OCI-LY1 (cell line): ENCODE measurements at regions not wholly inside any gene's neighbourhood (a gene's known extent, or its start where the extent isn't known, plus 50 kb on each side); places are given as distances from the start of the nearest gene placed in this dataset.

Experiments used
- EZH2 ChIP-seq: fragments of 200-600 bp; sonication (generic), shearing (Covaris generic); IDR thresholded peaks from 2 replicates; pipeline ENCODE4 v1.8.0; 2017; ENCODE audit warnings: borderline replicate concordance, mixed run types, mild to moderate bottlenecking, antibody characterized with exemption, low read length, moderate library complexity, mixed read lengths
- TF ChIP-seq, protein P1 (sequence below): fragments of 200-600 bp; sonication (generic), shearing (Covaris generic); IDR thresholded peaks from 2 replicates; pipeline ENCODE4 v1.5.1; 2017; ENCODE audit warnings: mild to moderate bottlenecking, antibody characterized with exemption, low read length, moderate library complexity, mixed read lengths

DNA sequence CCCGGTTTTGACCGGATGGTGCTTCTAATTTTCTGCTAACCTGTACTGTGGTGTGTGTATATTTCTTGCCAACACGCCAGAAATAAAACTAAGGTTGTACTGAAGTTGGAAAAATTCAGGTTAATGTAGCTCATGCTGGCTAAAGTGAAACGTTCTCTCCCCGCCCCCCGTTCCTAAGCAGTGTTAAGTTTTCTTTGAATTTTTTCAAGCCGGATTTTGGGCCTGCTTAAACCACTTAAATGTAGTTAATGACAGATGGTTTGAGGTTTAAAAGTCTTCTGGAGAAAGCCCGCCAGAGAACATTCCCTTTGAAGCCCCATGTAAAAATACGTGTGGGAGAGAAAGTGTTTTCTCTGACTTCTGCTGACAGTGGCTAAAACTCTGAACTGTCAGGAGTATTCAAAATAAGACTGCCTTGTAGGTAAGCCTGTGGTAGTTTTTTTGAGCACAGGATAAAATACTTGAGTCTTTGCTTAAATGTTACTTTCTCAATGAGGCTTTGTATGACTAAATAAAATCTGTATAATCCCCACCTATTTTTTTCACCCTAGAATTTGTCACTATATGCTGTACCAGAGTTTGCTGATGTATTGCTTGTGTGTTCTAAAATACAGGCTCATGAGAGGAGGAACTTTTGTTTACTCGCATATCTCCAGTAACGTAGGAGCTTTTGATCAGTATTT is 101.3 kb downstream of the OR2B2 start:
- TF ChIP-seq EZH2 = no peak
- TF ChIP-seq, protein P1, sequence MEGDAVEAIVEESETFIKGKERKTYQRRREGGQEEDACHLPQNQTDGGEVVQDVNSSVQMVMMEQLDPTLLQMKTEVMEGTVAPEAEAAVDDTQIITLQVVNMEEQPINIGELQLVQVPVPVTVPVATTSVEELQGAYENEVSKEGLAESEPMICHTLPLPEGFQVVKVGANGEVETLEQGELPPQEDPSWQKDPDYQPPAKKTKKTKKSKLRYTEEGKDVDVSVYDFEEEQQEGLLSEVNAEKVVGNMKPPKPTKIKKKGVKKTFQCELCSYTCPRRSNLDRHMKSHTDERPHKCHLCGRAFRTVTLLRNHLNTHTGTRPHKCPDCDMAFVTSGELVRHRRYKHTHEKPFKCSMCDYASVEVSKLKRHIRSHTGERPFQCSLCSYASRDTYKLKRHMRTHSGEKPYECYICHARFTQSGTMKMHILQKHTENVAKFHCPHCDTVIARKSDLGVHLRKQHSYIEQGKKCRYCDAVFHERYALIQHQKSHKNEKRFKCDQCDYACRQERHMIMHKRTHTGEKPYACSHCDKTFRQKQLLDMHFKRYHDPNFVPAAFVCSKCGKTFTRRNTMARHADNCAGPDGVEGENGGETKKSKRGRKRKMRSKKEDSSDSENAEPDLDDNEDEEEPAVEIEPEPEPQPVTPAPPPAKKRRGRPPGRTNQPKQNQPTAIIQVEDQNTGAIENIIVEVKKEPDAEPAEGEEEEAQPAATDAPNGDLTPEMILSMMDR = no peak
